Upper lobe of left lung (tissue), 4 donors: ENCODE measurements at regions not wholly inside any gene's neighbourhood (a gene's known extent, or its start where the extent isn't known, plus 50 kb on each side); places are given as distances from the start of the nearest gene placed in this dataset.

Experiments
- EP300 ChIP-seq, 4 donors: sonication (generic); formaldehyde crosslinking; IDR thresholded peaks; one replicate each; pipeline ENCODE4 v1.5.1; 2017; ENCODE audit warnings: antibody characterized with exemption in 4 of 4, control low read depth in 2 of 4
- TF ChIP-seq, protein P1 (sequence below), 6 experiments: fragments of 450-650 bp in 4 of 6; fragments of 200-600 bp in 2 of 6; sonication (generic) in 2 of 6; IDR thresholded peaks; one replicate each; pipeline ENCODE4 v1.5.1; 2016 to 2019; ENCODE audit warnings: antibody characterized with exemption in 6 of 6

DNA sequence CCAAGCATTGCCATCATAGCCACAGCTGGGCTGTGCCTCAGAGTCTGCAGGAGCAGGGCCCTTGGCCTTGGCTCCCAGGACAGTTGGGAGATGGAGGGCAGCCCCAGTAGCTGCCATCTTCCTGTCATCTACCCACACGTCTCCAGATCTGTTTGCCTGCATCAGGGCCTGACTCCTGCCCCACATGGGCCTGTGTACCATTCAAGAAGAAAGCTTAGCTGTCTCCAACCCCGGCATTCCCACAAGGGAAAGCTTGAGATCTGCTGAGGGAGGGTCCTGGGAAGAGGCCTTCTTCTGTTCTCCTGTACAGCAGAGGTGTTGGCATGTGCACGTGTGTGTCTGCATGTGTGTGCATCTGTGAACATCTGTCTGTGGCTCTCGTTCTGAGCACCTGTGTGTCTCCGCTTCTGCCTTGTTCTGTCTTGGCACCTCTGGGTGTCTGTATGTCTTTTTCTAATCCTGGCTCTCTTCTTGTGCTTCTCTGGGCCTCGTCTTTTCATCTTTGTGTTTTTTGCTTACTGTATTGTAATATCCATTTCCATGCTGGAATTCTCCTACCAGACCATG lies 122.2 kb downstream of the MRM1 start:
- TF ChIP-seq, protein P1, sequence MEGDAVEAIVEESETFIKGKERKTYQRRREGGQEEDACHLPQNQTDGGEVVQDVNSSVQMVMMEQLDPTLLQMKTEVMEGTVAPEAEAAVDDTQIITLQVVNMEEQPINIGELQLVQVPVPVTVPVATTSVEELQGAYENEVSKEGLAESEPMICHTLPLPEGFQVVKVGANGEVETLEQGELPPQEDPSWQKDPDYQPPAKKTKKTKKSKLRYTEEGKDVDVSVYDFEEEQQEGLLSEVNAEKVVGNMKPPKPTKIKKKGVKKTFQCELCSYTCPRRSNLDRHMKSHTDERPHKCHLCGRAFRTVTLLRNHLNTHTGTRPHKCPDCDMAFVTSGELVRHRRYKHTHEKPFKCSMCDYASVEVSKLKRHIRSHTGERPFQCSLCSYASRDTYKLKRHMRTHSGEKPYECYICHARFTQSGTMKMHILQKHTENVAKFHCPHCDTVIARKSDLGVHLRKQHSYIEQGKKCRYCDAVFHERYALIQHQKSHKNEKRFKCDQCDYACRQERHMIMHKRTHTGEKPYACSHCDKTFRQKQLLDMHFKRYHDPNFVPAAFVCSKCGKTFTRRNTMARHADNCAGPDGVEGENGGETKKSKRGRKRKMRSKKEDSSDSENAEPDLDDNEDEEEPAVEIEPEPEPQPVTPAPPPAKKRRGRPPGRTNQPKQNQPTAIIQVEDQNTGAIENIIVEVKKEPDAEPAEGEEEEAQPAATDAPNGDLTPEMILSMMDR (IDR thresholded peaks at IDR 0.05), result no peak
- no peak for TF ChIP-seq EP300 (IDR thresholded peaks at IDR 0.05)
